Naive thymus-derived CD4-positive, alpha-beta T cell (primary cell): ENCODE measurements at regions not wholly inside any gene's neighbourhood (a gene's known extent, or its start where the extent isn't known, plus 50 kb on each side); places are given as distances from the start of the nearest gene placed in this dataset.

Experiments used
- ATAC-seq: fragments of 150-1000 bp; cut with Tn5 transposase; 2 replicates; pipeline ENCODE4 v1.10.0; 2021; ENCODE audit warnings: mild to moderate bottlenecking, moderate library complexity
- CTCF ChIA-PET: fragments of 350-600 bp; sonication (Branson Sonifier 250); formaldehyde crosslinking; loops from one replicate; lab custom pipeline; 2021; ENCODE audit warnings: antibody characterized with exemption; lab: Charles Lee
- POLR2A ChIA-PET: fragments of 350-600 bp; sonication (Branson Sonifier 250); formaldehyde crosslinking; loops from one replicate; lab custom pipeline; 2021; ENCODE audit warnings: antibody characterized with exemption, inconsistent platforms; lab: Charles Lee
- DNase-seq, 9 donors: peaks; one replicate each; pipeline versions ENCODE4 v3.0.0 to v3.0.0-alpha.2; 2020 to 2022; ENCODE audit warnings: mixed read lengths in 1 of 9
- H3K27ac ChIP-seq: one replicate; pipeline ENCODE4 v1.7.0; 2013; ENCODE audit warnings: mild to moderate bottlenecking, low read depth, low read length, moderate library complexity
- H3K27me3 ChIP-seq, 2 donors: one replicate each; pipeline ENCODE4 v1.7.0; 2013; ENCODE audit warnings: low read length in 2 of 2, mild to moderate bottlenecking in 2 of 2, moderate library complexity in 2 of 2; ENCODE audit not compliant: control insufficient read depth in 2 of 2, insufficient read depth in 2 of 2
- H3K36me3 ChIP-seq, 3 experiments: 1 replicate in 2 of 3; 2 replicates in 1 of 3; pipeline ENCODE4 v1.7.0; 2013; ENCODE audit warnings: low read length in 3 of 3, mild to moderate bottlenecking in 3 of 3, moderate library complexity in 1 of 3; ENCODE audit not compliant: insufficient read depth in 3 of 3, control insufficient read depth in 2 of 3
- H3K4me1 ChIP-seq, 2 donors: one replicate each; pipeline ENCODE4 v1.7.0; 2013; ENCODE audit warnings: low read length in 2 of 2, mild to moderate bottlenecking in 2 of 2, moderate library complexity in 1 of 2; ENCODE audit not compliant: control insufficient read depth in 2 of 2, insufficient read depth in 2 of 2
- H3K4me3 ChIP-seq: 2 replicates; pipeline ENCODE4 v1.7.0; 2013; ENCODE audit warnings: mild to moderate bottlenecking, low read length
- H3K9me3 ChIP-seq, 3 experiments: 1 replicate in 2 of 3; 2 replicates in 1 of 3; pipeline ENCODE4 v1.7.0; 2013; ENCODE audit warnings: low read length in 3 of 3; ENCODE audit not compliant: control insufficient read depth in 2 of 3
- H3K27ac Mint-ChIP-seq, 9 donors: one replicate each; pipeline ENCODE4 v1.8.0; 2020 to 2022; ENCODE audit warnings: mixed read lengths in 9 of 9, mild to moderate bottlenecking in 8 of 9, moderate library complexity in 5 of 9, inconsistent platforms in 2 of 9
- H3K27me3 Mint-ChIP-seq, 5 donors: one replicate each; pipeline ENCODE4 v1.8.0; 2021 to 2022; ENCODE audit warnings: mixed read lengths in 5 of 5, mild to moderate bottlenecking in 1 of 5
- H3K36me3 Mint-ChIP-seq, 5 donors: one replicate each; pipeline ENCODE4 v1.8.0; 2020 to 2022; ENCODE audit warnings: mixed read lengths in 5 of 5, mild to moderate bottlenecking in 3 of 5, inconsistent platforms in 1 of 5
- H3K4me1 Mint-ChIP-seq, 7 donors: one replicate each; pipeline ENCODE4 v1.8.0; 2020 to 2022; ENCODE audit warnings: mixed read lengths in 7 of 7, mild to moderate bottlenecking in 3 of 7, inconsistent platforms in 1 of 7
- H3K4me3 Mint-ChIP-seq, 10 donors: one replicate each; pipeline ENCODE4 v1.8.0; 2020 to 2022; ENCODE audit warnings: mild to moderate bottlenecking in 10 of 10, mixed read lengths in 10 of 10, moderate library complexity in 6 of 10, inconsistent platforms in 2 of 10
- H3K9me3 Mint-ChIP-seq, 11 donors: one replicate each; pipeline ENCODE4 v1.8.0; 2020 to 2022; ENCODE audit warnings: mixed read lengths in 11 of 11, mild to moderate bottlenecking in 4 of 11, inconsistent platforms in 1 of 11, moderate library complexity in 1 of 11
- intact Hi-C, 2 donors: fragments of 100-400 bp; cut with micrococcal nuclease; formaldehyde crosslinking; loops; one replicate each; pipeline ENCODE4 v1.15.1; 2023

- intact Hi-C loops, result loop anchor here in 1 of 2 donors (10.0 kb wide), 1 partner anchor 104 kb away; no protein-coding TSS in a partner anchor
- H3K27ac ChIP-seq, result no peak overlapping the region
- H3K4me3 ChIP-seq, result no peak overlapping the region
Measured at GRCh38 chr6:16851044-16851540, 89.8 kb upstream of the ATXN1 start.

GRCh38 chr6:16850681-16851026 lies 89.4 kb upstream of the ATXN1 start:
- Histone ChIP-seq H3K27me3 (no peaks in the 10 kb centered on the region), H3K4me1 (no peaks in the 10 kb centered on the region), H3K9me3 (no peaks in the 10 kb centered on the region), H3K36me3 (no peaks in the 10 kb centered on the region), H3K4me3 (no peak overlapping the region), H3K27ac (no peak overlapping the region)
- H3K4me1 Mint-ChIP-seq, result peaks cover 6 to 34% (median 14%) of the 10 kb centered on the region in 7 donors
- ATAC-seq, result no peak
- ChIA-PET CTCF (interaction anchor here (0.8 kb wide), 1 partner anchor 453 kb away, joined by 5 read pairs; no protein-coding TSS in a partner anchor), POLR2A (no interaction called here)
- no peak overlapping the region for H3K27ac Mint-ChIP-seq
- H3K27me3 Mint-ChIP-seq, result peaks cover 6 to 42% (median 39%) of the 10 kb centered on the region in 5 donors
- DNase-seq, result no peak
- intact Hi-C loops, result loop anchor here in 1 of 2 donors (10.0 kb wide), 1 partner anchor 104 kb away; no protein-coding TSS in a partner anchor
- H3K36me3 Mint-ChIP-seq, result no peaks in the 10 kb centered on the region
- H3K9me3 Mint-ChIP-seq, result peaks cover 0 to 9% (median 0%) of the 10 kb centered on the region in 11 donors
- peak overlapping the region in 1 of 10 donors; percentile 33 for H3K4me3 Mint-ChIP-seq

More at GRCh38 chr6:16851044-16851540, 89.8 kb upstream of the ATXN1 start:
- Mint-ChIP-seq H3K9me3 (peaks cover 0 to 9% (median 0%) of the 10 kb centered on the region in 11 donors), H3K27ac (no peak overlapping the region), H3K27me3 (peaks cover 6 to 44% (median 41%) of the 10 kb centered on the region in 5 donors), H3K4me3 (no peak overlapping the region), H3K36me3 (no peaks in the 10 kb centered on the region), H3K4me1 (peaks cover 6 to 34% (median 14%) of the 10 kb centered on the region in 7 donors)
- ChIA-PET CTCF (interaction anchor here (0.8 kb wide), 1 partner anchor 454 kb away, joined by 5 read pairs; no protein-coding TSS in a partner anchor), POLR2A (no interaction called here)
- ATAC-seq (no peak), DNase-seq (no peak)
- H3K27me3 ChIP-seq, result no peaks in the 10 kb centered on the region
- H3K4me1 ChIP-seq, result no peaks in the 10 kb centered on the region
- no peaks in the 10 kb centered on the region for H3K9me3 ChIP-seq
- no peaks in the 10 kb centered on the region for H3K36me3 ChIP-seq

- H3K4me1 Mint-ChIP-seq, result peaks cover 6 to 31% (median 14%) of the 10 kb centered on the region in 7 donors
- intact Hi-C loops, result loop anchor here in 1 of 2 donors (10.0 kb wide), 1 partner anchor 105 kb away; no protein-coding TSS in a partner anchor
- Histone ChIP-seq H3K36me3 (no peaks in the 10 kb centered on the region), H3K9me3 (no peaks in the 10 kb centered on the region), H3K4me1 (no peaks in the 10 kb centered on the region), H3K27ac (no peak overlapping the region), H3K4me3 (no peak overlapping the region), H3K27me3 (no peaks in the 10 kb centered on the region)
- ATAC-seq (peak; percentile 51), DNase-seq (no peak)
- no peaks in the 10 kb centered on the region for H3K36me3 Mint-ChIP-seq
- H3K9me3 Mint-ChIP-seq, result peaks cover 0 to 8% (median 0%) of the 10 kb centered on the region in 11 donors
- H3K4me3 Mint-ChIP-seq, result peak overlapping the region in 1 of 10 donors; percentile 33
- no peak overlapping the region for H3K27ac Mint-ChIP-seq
- peaks cover 6 to 42% (median 38%) of the 10 kb centered on the region in 5 donors for H3K27me3 Mint-ChIP-seq
- ChIA-PET CTCF (interaction anchor here (0.8 kb wide), 1 partner anchor 453 kb away, joined by 5 read pairs; no protein-coding TSS in a partner anchor), POLR2A (no interaction called here)
Measured at GRCh38 chr6:16849988-16850680, 88.9 kb upstream of the ATXN1 start.

- Mint-ChIP-seq H3K27ac (no peak overlapping the region), H3K36me3 (no peaks in the 10 kb centered on the region), H3K4me3 (peak overlapping the region in 1 of 10 donors; percentile 9), H3K4me1 (peaks cover 6 to 28% (median 14%) of the 10 kb centered on the region in 7 donors), H3K27me3 (peaks cover 6 to 42% (median 36%) of the 10 kb centered on the region in 5 donors), H3K9me3 (peaks cover 0 to 7% (median 0%) of the 10 kb centered on the region in 11 donors)
- ChIA-PET POLR2A (no interaction called here), CTCF (no interaction called here)
- Histone ChIP-seq H3K9me3 (no peaks in the 10 kb centered on the region), H3K27ac (no peak overlapping the region), H3K4me3 (no peak overlapping the region), H3K36me3 (no peaks in the 10 kb centered on the region), H3K4me1 (no peaks in the 10 kb centered on the region), H3K27me3 (no peaks in the 10 kb centered on the region)
- intact Hi-C loops, result no loop called here
- DNase-seq, result peak in 2 of 9 donors; percentile 7 to 9
- peak; percentile 78 for ATAC-seq
Measured at GRCh38 chr6:16849280-16849987, 88.2 kb upstream of the ATXN1 start.

DNA sequence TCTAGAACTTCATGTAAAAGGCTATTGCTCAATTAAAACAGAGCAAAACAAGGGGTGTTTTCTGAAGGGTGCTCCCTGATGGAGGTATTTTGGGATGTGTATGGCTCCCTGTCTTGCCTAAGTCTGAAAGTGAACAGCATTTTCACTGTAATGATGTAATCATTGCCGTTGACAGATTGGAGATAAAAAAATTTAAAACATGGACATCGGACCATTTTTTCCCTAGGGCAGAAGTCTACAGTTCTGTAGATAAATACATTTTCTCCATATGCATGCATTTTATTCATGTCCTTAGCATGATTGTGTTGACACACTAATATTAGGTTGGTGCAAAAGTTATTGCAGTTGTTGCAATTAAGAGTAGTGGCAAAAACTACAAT lies 85.1 kb upstream of the ATXN1 start:
- Mint-ChIP-seq H3K36me3 (no peaks in the 10 kb centered on the region), H3K9me3 (peaks cover 0 to 5% (median 0%) of the 10 kb centered on the region in 11 donors), H3K4me1 (peaks cover 6 to 21% (median 13%) of the 10 kb centered on the region in 7 donors), H3K4me3 (no peak overlapping the region), H3K27me3 (peaks cover 9 to 27% (median 17%) of the 10 kb centered on the region in 5 donors), H3K27ac (no peak overlapping the region)
- H3K4me3 ChIP-seq, result no peak overlapping the region
- H3K36me3 ChIP-seq, result no peaks in the 10 kb centered on the region
- no peaks in the 10 kb centered on the region for H3K27me3 ChIP-seq
- ATAC-seq, result no peak
- no peak overlapping the region for H3K27ac ChIP-seq
- no peak for DNase-seq
- ChIA-PET CTCF (no interaction called here), POLR2A (interaction anchor here (0.5 kb wide), 1 partner anchor 892 kb away, joined by 3 read pairs; no protein-coding TSS in a partner anchor)
- intact Hi-C loops, result no loop called here
- H3K4me1 ChIP-seq, result no peaks in the 10 kb centered on the region
- no peaks in the 10 kb centered on the region for H3K9me3 ChIP-seq

GRCh38 chr6:16844183-16844582 lies 82.9 kb upstream of the ATXN1 start:
- intact Hi-C loops, result no loop called here

More at GRCh38 chr6:16844183-16844582, 82.9 kb upstream of the ATXN1 start:
- H3K27ac Mint-ChIP-seq, result no peak overlapping the region
- no peaks in the 10 kb centered on the region for H3K27me3 ChIP-seq
- no peak for ATAC-seq
- H3K27ac ChIP-seq, result no peak overlapping the region
- no peaks in the 10 kb centered on the region for H3K36me3 Mint-ChIP-seq
- POLR2A ChIA-PET, result no interaction called here
- H3K9me3 ChIP-seq, result no peaks in the 10 kb centered on the region
- CTCF ChIA-PET, result no interaction called here
- H3K4me1 Mint-ChIP-seq, result peaks cover 0 to 11% (median 3%) of the 10 kb centered on the region in 7 donors
- no peak for DNase-seq
- H3K4me3 Mint-ChIP-seq, result no peak overlapping the region
- H3K27me3 Mint-ChIP-seq, result peaks cover 5 to 23% (median 8%) of the 10 kb centered on the region in 5 donors
- H3K9me3 Mint-ChIP-seq, result peaks cover 0 to 2% (median 0%) of the 10 kb centered on the region in 11 donors
- H3K4me1 ChIP-seq, result no peaks in the 10 kb centered on the region
- no peak overlapping the region for H3K4me3 ChIP-seq
- H3K36me3 ChIP-seq, result no peaks in the 10 kb centered on the region
